ENCODE measurements at regions not wholly inside any gene's neighbourhood (a gene's known extent, or its start where the extent isn't known, plus 50 kb on each side); places are given as distances from the start of the nearest gene placed in this dataset.

- in situ Hi-C loops (cut with HindIII; ENCODE audit: low sequenced_read_pairs), result no loop called here
Measured at GRCh38 chr6:2434116-2434515, 188.7 kb upstream of the GMDS start.

GRCh38 chr6:2433711-2434110 is 188.3 kb upstream of the GMDS start:
- in situ Hi-C loops (cut with HindIII; ENCODE audit: low sequenced_read_pairs), result no loop called here

- in situ Hi-C loops (cut with HindIII; ENCODE audit: low sequenced_read_pairs), result no loop called here
Measured at GRCh38 chr6:2433266-2433665, 187.9 kb upstream of the GMDS start.

GRCh38 chr6:2432292-2432691 is 186.9 kb upstream of the GMDS start:
- in situ Hi-C loops (cut with HindIII; ENCODE audit: low sequenced_read_pairs), result no loop called here

- in situ Hi-C loops (cut with HindIII; ENCODE audit: low sequenced_read_pairs), result no loop called here
Measured at GRCh38 chr6:2430612-2431011, 185.2 kb upstream of the GMDS start.

- in situ Hi-C loops (cut with HindIII; ENCODE audit: low sequenced_read_pairs), result no loop called here
Measured at GRCh38 chr6:2429460-2429859, 184.1 kb upstream of the GMDS start.

GRCh38 chr6:2429032-2429431 is 183.6 kb upstream of the GMDS start:
- in situ Hi-C loops (cut with HindIII; ENCODE audit: low sequenced_read_pairs), result no loop called here

GRCh38 chr6:2426561-2427340 is 181.3 kb upstream of the GMDS start:
- in situ Hi-C loops (cut with HindIII; ENCODE audit: low sequenced_read_pairs), result no loop called here

- in situ Hi-C loops (cut with HindIII; ENCODE audit: low sequenced_read_pairs), result no loop called here
Measured at GRCh38 chr6:2416128-2416712, 170.8 kb upstream of the GMDS start.

GRCh38 chr6:2414885-2415547 is 169.6 kb upstream of the GMDS start:
- in situ Hi-C loops (cut with HindIII; ENCODE audit: low sequenced_read_pairs), result no loop called here

- in situ Hi-C loops (cut with HindIII; ENCODE audit: low sequenced_read_pairs), result no loop called here
Measured at GRCh38 chr6:2412731-2413130, 167.3 kb upstream of the GMDS start.

GRCh38 chr6:2410656-2411380 is 165.4 kb upstream of the GMDS start:
- in situ Hi-C loops (cut with HindIII; ENCODE audit: low sequenced_read_pairs), result no loop called here

- in situ Hi-C loops (cut with HindIII; ENCODE audit: low sequenced_read_pairs), result no loop called here
Measured at GRCh38 chr6:2407525-2407924, 162.1 kb upstream of the GMDS start.

- in situ Hi-C loops (cut with HindIII; ENCODE audit: low sequenced_read_pairs), result no loop called here
Measured at GRCh38 chr6:2404211-2404929, 159.0 kb upstream of the GMDS start.

- in situ Hi-C loops (cut with HindIII; ENCODE audit: low sequenced_read_pairs), result no loop called here
Measured at GRCh38 chr6:2403546-2403945, 158.1 kb upstream of the GMDS start.

GRCh38 chr6:2396846-2397630 is 151.6 kb upstream of the GMDS start:
- in situ Hi-C loops (cut with HindIII; ENCODE audit: low sequenced_read_pairs), result no loop called here

GRCh38 chr6:2396042-2396657 is 150.7 kb upstream of the GMDS start:
- in situ Hi-C loops (cut with HindIII; ENCODE audit: low sequenced_read_pairs), result no loop called here

- in situ Hi-C loops (cut with HindIII; ENCODE audit: low sequenced_read_pairs), result no loop called here
Measured at GRCh38 chr6:2388554-2389324, 143.3 kb upstream of the GMDS start.

GRCh38 chr6:2387445-2387844 is 142.0 kb upstream of the GMDS start:
- in situ Hi-C loops (cut with HindIII; ENCODE audit: low sequenced_read_pairs), result no loop called here

All from DLD1 (cell line).